Inflammatory macrophage treated with lipopolysaccharide for 4 hours (primary cell): ENCODE measurements at regions not wholly inside any gene's neighbourhood (a gene's known extent, or its start where the extent isn't known, plus 50 kb on each side); places are given as distances from the start of the nearest gene placed in this dataset.
A peak's percentile ranks its signal among the peaks of the same experiment; 100 is the strongest.
"Not testable (repeated sequence)": the region's sequence is repeated elsewhere in the genome, so short reads cannot be mapped to it uniquely, and the experiment has no call there.

Source experiments
- DNase-seq: peaks from one replicate; pipeline ENCODE4 v3.0.0-alpha.2; 2020

DNA sequence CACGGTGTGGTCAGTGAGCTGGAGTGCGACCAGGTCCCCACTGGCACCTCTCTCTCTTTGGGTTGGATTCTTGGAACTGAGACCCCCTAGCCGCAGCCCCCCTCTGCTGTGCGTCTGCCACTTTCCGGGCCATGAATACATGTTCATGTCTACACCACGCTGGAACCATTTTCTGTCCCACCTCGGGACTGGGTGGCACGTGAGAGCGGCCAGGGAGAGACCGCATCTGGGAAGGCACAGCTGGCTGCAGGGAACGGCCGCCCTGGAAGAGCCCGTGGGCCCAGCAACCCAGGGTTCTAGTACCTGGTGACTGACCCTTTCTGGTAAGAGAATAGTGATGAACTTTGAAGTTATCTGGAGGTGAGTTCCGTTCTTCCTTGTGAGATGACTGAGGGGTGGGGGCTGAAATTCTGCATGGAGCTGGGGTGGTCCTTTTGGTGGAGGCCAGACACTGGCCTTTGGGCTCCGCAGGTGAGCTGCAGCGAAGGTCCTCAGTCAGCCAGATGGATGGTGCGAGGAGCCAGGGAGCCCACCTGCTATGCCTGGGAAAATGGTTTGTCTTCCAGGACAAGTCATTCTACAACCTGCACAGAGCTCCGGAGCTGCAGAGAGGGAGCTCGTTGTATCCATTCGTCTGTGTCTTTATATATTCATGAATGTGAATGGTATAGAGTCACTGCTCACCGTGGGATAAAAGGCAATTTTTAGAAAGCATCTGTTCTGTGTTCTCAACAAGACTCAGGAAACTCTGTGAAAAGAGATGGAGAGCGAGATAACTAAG, 223.5 kb downstream of the NDUFA10 start:
- no peak for DNase-seq

DNA sequence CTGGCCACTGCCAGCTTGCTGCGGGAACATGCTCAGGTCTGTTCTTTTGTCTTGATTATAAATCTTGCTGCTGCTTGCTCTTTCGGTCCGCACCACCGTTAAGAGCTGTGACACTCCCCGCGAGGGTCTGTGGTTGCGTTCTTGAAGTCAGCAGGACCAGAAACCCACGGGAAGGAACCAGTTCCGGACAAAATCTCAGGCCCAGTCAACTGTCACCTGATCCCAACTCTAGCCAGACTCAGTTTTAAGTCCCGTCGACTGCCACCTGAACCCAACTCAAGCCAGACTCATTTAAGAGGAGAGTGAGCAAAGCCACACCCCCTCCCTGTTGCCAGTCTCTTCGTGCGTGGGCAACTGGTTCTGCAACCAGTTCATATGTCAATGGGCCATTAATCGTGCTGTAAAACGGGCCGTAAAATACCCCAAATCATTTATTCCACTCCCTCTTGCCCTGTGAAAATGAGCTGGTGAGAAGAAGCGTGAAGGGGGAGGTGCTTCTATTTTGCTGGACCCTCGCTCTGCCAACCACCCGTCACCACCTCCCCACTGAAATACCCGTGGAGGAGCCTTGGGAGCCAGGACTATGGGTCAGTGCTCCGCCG, 224.3 kb downstream of the NDUFA10 start:
- DNase-seq = no peak

DNA sequence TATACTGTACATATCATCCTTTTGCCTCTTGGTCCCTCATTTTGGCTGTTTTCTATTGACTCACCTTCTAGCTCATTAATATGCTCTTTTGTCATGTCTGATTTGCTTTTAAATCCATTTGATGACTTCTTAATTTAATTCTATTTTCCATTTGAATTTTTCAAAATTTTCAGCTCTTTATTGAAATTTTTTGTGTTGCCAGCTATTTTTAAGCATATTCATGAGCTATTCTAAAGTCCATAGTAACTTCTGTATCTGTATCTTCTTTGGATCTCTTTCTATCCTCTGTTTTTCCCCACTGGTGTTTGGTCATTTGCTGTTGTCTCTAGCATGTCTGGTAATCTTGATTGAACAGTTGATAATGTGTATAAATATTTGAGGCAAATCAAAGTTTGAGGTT, 227.8 kb downstream of the NDUFA10 start:
- no peak for DNase-seq

GRCh38 chr2:239795761-239796160, 229.4 kb downstream of the NDUFA10 start:
- DNase-seq = not testable (repeated sequence)

- no peak for DNase-seq
Measured at GRCh38 chr2:239793836-239794235, 231.3 kb downstream of the NDUFA10 start.

GRCh38 chr2:239793086-239793485, 232.1 kb downstream of the NDUFA10 start:
- no peak for DNase-seq

GRCh38 chr2:239792405-239793084, 232.6 kb downstream of the NDUFA10 start:
- no peak for DNase-seq

DNA sequence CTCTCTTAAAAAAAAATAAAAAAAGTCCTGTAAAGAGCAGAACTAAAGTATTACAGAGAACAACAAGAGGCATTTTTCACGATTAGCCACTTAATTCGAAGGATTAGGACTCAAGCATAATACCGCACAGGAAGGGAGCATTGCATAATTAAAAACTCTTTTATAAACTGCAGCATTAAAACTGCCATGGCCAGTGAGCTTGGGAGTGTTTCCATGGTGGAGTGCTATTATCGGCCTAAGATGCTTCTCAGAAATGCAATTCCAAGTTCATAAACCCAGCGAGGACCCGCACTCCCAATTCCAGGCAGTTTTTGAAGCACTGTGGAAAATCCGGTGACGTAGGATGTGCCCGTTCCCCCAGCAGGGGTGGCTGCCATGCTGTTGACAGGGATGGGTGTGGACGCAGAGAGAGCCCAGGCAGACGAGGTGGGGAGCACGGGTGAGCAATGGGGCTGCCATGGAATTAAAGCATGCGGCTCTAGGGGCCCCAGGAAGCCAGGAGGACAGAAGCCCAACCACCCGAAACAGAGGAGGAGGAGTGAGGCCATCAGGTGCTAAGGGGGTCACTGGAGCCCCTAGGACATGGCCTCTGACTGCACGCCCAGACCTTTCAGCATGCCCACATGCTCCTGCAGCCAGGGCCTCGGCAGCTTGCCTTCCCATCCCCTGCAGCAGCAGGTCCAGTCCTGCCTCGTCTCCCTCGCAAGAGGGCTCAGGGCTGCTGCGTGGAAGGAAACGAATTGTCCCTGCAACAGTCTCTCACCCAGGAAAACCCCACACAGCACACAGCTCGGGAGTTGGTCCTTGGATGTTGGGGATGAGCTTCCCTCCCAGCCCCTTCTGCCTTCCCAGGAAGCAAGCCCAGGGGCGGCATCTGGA, 233.4 kb downstream of the NDUFA10 start:
- no peak for DNase-seq

DNA sequence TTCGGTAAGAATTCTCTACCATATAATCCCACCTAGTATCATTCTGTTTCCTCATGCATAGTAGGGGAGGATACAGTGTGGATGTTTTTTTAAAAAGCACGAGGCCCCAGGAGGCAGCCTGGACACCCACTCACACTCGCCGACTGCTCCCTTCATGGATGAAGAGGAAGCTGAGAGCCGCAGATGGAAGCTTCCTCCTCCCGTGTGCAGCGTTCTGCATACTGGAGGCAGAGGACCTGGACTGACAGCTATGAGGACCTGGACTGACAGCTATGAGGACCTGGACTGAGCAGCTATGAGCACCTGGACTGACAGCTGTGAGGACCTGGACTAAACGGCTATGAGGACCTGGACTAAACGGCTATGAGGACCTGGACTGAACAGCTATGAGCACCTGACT, 234.4 kb downstream of the NDUFA10 start:
- peak; percentile 56 for DNase-seq

DNA sequence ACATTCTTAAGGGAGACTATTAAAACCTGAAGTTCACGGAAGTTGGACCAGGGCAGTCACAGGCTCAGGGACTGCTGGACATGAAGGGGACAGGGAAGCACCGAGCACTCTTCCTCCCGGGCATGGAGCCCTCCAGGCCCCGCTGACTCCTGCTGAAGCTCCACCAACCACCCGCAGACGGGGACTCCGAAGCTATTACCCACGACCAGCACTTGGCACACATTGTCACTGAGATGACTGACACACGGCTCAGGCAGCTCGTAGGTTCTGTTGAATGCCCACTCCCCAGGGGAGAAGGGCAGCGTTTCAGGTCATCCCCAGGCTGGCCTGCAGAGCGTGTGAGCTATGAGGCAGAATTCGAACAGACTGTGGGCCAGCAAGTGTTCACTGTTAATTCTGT, 234.8 kb downstream of the NDUFA10 start:
- no peak for DNase-seq

- DNase-seq = no peak
Measured at GRCh38 chr2:239789711-239790110, 235.4 kb downstream of the NDUFA10 start.

DNA sequence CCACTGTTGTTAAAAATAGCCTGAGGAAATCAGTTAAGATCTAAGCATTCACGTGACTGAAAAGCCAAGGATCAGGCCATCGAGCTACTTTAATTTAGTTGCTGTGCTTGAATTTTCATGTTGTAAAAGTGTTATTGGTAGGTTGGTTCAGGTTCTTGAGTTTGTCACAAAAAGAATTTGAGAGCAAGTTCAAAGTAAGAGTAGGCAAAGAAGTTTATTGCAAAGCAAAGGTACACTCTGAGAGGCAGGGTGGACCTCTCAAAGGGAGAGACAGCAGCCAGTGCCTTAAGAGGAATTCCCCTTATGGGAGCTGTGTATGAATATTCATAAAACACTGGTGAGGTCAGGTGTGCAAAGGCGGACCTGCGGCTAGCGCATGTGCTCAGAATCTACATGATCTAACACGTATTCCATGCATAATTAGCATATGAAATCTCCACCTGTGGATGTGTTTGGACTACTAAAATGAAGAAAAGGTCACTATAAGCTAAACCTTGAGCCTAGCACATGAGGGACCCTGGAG, 236.5 kb downstream of the NDUFA10 start:
- DNase-seq = no peak

DNA sequence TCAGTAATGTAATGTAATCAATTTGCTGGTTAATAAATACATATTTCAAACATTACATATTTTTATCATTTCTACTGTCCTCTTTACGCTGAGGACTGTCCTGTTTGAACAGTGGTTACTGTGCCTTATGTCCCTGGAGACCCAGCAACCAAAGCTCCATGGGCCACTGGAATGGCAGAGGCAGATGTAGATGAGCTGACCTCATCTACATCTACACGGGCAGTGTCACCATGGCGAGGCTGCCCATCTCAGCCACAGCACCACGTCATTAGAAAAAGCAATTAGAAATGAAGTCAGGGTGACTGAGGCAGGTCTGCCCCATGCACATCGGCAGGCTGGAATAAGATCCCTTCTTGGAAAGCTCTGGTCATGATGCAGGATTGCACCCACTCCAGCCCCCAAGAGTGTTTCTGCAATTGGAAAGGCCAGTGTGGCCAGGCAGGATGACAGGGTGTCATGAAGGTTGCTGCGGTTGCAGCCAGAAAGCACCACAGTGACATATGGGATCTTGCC, 237.5 kb downstream of the NDUFA10 start:
- DNase-seq = no peak

- no peak for DNase-seq
Measured at GRCh38 chr2:239786791-239787190, 238.4 kb downstream of the NDUFA10 start.

DNA sequence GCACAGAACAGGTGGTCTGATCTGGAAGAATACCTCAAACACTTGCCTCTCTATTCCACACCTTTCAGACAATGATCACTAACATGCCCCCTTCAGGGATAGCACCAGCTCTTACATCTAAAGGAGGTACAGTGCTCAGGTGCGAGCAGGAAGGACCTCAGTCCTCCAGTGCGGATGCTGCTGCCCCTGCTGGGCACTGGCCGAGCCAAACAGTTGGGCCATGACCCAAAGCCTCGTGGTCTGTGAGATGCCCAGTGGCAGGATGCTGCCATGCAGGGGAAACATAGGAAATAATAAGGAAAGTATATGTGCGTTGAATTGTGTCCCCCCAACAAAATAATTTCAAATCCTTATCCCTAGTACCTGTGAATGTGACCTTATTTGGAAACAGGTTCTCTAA, 243.7 kb downstream of the NDUFA10 start:
- no peak for DNase-seq

DNA sequence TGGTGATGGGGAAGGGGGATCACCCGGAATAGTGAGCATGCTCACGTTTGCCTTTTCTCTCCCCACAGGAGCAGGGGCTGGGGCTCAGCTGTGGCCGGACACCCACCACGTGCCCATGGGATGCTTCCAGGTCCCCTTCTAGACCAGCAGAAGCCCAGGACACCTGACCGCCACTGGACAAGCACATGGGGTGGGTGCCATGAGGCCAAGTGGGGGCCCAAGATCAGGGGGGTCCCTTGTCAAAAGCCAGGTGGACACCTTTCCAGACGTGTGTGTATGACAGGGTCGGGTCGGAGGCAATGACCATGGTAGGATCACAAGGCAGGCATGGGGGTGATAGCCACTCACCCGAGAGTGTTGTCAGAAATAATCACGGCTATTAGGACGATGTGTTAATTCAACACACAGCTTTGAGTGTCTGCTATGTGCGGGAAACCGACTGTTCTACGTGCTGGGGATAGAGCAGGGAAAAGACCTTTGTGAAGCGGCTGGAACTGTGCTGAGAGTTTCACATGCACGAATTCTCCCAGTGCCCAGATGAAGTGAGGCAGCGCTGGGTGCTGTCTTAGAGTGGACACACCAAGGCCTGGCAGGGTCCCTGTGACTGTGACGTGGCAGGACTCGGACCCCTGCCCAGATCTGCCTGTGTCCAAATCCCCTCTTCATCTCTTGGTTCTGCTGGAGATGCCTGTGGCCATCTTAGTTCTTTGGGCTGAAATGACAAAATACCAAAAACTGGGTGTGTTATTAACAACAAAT, 244.7 kb downstream of the NDUFA10 start:
- DNase-seq = no peak

- no peak for DNase-seq
Measured at GRCh38 chr2:239779584-239779983, 245.6 kb downstream of the NDUFA10 start.

DNA sequence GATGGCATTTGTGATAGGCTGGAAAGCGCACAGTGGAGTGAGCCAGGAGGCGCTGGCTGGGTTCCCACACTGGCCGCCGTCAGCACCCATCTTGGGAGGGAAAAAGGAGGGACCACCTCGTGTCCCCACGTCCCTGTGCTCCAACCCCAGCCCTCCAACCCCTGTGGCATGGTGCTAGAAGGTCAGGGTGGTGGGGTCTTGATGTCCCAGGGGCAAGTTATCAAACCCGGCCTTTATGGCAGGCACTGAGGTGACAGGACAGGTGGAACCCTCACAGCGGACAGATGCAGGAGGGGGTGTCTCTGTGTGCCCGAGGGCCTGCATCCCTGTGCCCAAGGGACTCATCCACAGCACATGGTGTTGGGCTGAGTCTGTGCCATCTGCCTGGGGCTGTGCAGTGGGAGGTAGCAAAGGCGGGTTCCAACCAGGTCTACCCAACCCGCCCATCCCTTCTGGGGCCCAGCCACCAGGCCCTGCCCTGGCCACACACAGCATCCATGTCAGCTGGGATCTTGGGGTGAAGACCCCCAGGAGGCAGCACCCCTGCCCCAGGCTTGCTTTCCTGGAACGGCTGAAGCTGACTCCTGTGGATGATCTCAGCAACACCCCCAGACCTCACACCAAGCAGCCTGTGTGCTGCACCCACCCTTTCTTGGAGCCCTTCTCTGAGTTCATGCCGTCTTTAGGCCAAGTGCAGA, 246.1 kb downstream of the NDUFA10 start:
- no peak for DNase-seq

- no peak for DNase-seq
Measured at GRCh38 chr2:239778042-239778851, 246.9 kb downstream of the NDUFA10 start.

GRCh38 chr2:239777219-239777618, 247.9 kb downstream of the NDUFA10 start:
- DNase-seq = no peak
